ENCODE measurements at regions not wholly inside any gene's neighbourhood (a gene's known extent, or its start where the extent isn't known, plus 50 kb on each side); places are given as distances from the start of the nearest gene placed in this dataset.

GRCh38 chr15:97115761-97116070 is 785.2 kb downstream of the NR2F2 start:
- TF ChIP-seq CTCF (IDR thresholded peaks at IDR 0.05) (no peak), POLR2A (IDR thresholded peaks at IDR 0.05) (no peak)
